Upper lobe of left lung (tissue), 4 donors: ENCODE measurements at regions not wholly inside any gene's neighbourhood (a gene's known extent, or its start where the extent isn't known, plus 50 kb on each side); places are given as distances from the start of the nearest gene placed in this dataset.

Experiments
- POLR2A ChIP-seq, 4 donors: fragments of 450-650 bp; IDR thresholded peaks; one replicate each; pipeline ENCODE4 v1.5.1; 2016 to 2017; ENCODE audit warnings: antibody characterized with exemption in 4 of 4, mild to moderate bottlenecking in 2 of 4
- POLR2AphosphoS5 ChIP-seq, 2 donors: sonication (generic); formaldehyde crosslinking; IDR thresholded peaks; one replicate each; pipeline ENCODE4 v1.5.1; 2017; ENCODE audit warnings: antibody characterized with exemption in 2 of 2
- TF ChIP-seq, protein P1 (sequence below), 6 experiments: fragments of 450-650 bp in 4 of 6; fragments of 200-600 bp in 2 of 6; sonication (generic) in 2 of 6; IDR thresholded peaks; one replicate each; pipeline ENCODE4 v1.5.1; 2016 to 2019; ENCODE audit warnings: antibody characterized with exemption in 6 of 6

- TF ChIP-seq, protein P1, sequence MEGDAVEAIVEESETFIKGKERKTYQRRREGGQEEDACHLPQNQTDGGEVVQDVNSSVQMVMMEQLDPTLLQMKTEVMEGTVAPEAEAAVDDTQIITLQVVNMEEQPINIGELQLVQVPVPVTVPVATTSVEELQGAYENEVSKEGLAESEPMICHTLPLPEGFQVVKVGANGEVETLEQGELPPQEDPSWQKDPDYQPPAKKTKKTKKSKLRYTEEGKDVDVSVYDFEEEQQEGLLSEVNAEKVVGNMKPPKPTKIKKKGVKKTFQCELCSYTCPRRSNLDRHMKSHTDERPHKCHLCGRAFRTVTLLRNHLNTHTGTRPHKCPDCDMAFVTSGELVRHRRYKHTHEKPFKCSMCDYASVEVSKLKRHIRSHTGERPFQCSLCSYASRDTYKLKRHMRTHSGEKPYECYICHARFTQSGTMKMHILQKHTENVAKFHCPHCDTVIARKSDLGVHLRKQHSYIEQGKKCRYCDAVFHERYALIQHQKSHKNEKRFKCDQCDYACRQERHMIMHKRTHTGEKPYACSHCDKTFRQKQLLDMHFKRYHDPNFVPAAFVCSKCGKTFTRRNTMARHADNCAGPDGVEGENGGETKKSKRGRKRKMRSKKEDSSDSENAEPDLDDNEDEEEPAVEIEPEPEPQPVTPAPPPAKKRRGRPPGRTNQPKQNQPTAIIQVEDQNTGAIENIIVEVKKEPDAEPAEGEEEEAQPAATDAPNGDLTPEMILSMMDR (IDR thresholded peaks at IDR 0.05), result no peak
- TF ChIP-seq POLR2AphosphoS5 (IDR thresholded peaks at IDR 0.05), result no peak
- TF ChIP-seq POLR2A (IDR thresholded peaks at IDR 0.05), result no peak
These were observed 171.6 kb upstream of the C1orf174 start for GRCh38 chr1:4071653-4072052.
